GM12864 (cell line): ENCODE measurements at regions not wholly inside any gene's neighbourhood (a gene's known extent, or its start where the extent isn't known, plus 50 kb on each side); places are given as distances from the start of the nearest gene placed in this dataset.

Experiments
- DNase-seq: peaks from one replicate; pipeline ENCODE4 v3.0.0-alpha.2; 2011; ENCODE audit warnings: low read depth
- H3K4me3 ChIP-seq: 2 replicates; pipeline ENCODE4 v1.5.1; 2011; ENCODE audit warnings: mild to moderate bottlenecking, low read depth, low read length, control low read depth
- TF ChIP-seq, protein P1 (sequence below): IDR thresholded peaks from 2 replicates; pipeline ENCODE4 v1.5.1; 2011; ENCODE audit warnings: low read depth, mild to moderate bottlenecking, moderate library complexity, low read length, control low read depth, inconsistent platforms; ENCODE audit errors: missing control alignments

DNA sequence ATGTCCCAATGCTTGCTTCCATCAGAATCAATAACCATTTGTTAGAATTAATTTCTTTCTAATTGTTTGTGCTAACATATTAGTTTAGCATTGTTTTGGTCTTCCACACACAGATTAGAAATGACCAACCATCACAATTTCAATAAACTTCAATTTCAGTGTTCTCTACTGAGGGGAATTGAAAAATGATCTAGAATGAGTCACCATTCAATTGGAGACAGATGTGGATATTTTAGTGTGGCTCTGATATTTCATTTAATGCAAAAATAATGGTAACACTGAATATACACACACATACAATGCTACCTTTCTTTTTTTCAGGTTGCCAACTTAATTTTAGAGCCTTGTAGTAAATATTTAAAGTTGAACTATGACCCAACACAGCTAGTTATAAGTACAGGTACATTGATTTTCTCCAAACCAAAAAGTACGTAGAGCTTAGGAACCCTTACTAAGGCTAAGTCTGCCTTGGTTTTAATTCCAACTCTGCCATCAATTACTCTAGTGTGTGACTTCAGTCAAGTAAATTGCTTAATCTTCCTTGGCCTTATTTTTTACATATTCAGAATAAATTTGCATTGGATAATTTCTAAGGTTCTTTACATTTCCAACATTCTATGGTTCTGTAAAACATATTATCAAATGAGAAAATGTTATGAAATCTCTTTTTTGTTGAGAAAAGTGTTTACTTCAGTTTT lies 143.9 kb downstream of the DMRTA1 start:
- H3K4me3 ChIP-seq: no peak overlapping the region
- no peak for DNase-seq
- TF ChIP-seq, protein P1, sequence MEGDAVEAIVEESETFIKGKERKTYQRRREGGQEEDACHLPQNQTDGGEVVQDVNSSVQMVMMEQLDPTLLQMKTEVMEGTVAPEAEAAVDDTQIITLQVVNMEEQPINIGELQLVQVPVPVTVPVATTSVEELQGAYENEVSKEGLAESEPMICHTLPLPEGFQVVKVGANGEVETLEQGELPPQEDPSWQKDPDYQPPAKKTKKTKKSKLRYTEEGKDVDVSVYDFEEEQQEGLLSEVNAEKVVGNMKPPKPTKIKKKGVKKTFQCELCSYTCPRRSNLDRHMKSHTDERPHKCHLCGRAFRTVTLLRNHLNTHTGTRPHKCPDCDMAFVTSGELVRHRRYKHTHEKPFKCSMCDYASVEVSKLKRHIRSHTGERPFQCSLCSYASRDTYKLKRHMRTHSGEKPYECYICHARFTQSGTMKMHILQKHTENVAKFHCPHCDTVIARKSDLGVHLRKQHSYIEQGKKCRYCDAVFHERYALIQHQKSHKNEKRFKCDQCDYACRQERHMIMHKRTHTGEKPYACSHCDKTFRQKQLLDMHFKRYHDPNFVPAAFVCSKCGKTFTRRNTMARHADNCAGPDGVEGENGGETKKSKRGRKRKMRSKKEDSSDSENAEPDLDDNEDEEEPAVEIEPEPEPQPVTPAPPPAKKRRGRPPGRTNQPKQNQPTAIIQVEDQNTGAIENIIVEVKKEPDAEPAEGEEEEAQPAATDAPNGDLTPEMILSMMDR: no peak

DNA sequence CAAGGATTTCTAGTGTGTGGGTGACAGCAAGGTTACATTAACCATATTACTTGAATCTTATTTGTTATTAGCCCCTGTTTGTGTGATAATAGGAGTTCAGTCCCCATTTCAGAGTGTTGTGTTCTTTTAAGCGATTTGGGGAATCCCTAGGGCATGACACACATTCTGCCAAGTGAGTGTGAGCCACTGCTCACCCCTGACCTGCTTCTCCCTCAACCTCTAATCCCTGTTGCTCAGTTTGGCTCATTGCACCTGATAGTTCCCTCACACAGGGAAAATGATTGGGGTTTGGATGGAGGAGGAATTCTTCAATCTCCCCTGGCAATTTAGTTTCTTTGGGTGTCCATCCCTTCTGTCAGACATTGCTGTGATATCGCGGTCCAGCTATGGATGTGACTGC lies 149.2 kb downstream of the DMRTA1 start:
- H3K4me3 ChIP-seq: no peak overlapping the region
- TF ChIP-seq, protein P1: no peak
- DNase-seq: peak; percentile 0

DNA sequence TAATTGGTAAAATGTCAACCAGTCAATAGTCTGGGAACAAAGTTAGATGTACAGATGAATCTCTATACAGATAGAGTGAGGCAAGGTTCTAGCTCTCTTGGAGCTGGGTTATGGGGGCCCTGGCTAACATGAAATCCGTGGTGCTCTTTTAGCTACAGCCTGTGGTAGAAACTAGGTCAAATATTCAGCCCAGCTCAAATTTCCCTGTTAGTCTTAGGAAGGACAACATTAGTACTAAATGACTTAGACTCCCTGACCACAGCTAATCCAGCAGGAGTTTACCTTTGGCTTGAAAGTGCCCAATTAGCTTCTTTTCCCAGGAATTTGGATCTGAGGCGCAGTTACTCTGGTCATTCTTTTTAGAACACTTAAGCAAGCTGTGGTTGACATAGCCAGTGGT lies 170.5 kb downstream of the DMRTA1 start:
- no peak overlapping the region for H3K4me3 ChIP-seq
- TF ChIP-seq, protein P1: no peak
- no peak for DNase-seq

- DNase-seq: no peak
- no peak overlapping the region for H3K4me3 ChIP-seq
- TF ChIP-seq, protein P1: no peak
These were observed 176.2 kb downstream of the DMRTA1 start for GRCh38 chr9:22622815-22623214.

- TF ChIP-seq, protein P1: no peak
- H3K4me3 ChIP-seq: no peak overlapping the region
- DNase-seq: no peak
These were observed 176.6 kb downstream of the DMRTA1 start for GRCh38 chr9:22623236-22623635.

DNA sequence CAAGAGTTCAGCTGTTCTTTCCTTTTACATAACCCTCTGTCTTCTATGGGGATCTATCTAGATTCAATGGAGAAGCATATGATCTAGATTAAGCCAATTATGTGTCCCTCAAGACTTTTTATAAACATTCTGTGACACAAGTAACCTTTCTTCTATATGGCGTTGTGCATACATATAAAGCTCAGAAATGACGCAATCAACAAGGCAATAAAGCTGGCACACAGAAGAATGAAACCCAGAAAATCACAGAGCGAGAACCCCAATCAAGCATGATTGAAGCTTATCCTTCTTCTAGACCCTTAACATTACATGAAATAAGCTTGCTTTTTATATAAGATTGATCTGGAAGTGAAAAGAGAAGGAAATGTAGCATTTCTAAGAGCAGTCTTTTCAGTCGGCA lies 178.9 kb downstream of the DMRTA1 start:
- no peak for DNase-seq
- H3K4me3 ChIP-seq: no peak overlapping the region
- TF ChIP-seq, protein P1: no peak

- no peak for DNase-seq
- H3K4me3 ChIP-seq: no peak overlapping the region
- TF ChIP-seq, protein P1: no peak
These were observed 196.9 kb downstream of the DMRTA1 start for GRCh38 chr9:22643541-22643940.
